Transverse colon (tissue), 4 donors: ENCODE measurements at regions not wholly inside any gene's neighbourhood (a gene's known extent, or its start where the extent isn't known, plus 50 kb on each side); places are given as distances from the start of the nearest gene placed in this dataset.

Experiments
- POLR2A ChIP-seq: fragments of 450-650 bp; IDR thresholded peaks from one replicate; pipeline ENCODE4 v1.6.1; 2016; ENCODE audit warnings: antibody characterized with exemption, mild to moderate bottlenecking, moderate library complexity
- POLR2AphosphoS5 ChIP-seq, 3 donors: sonication (generic); formaldehyde crosslinking; IDR thresholded peaks; one replicate each; pipeline ENCODE4 v1.6.1; 2016; ENCODE audit warnings: antibody characterized with exemption in 3 of 3
- TF ChIP-seq, protein P1 (sequence below), 5 experiments: fragments of 200-600 bp in 3 of 5; fragments of 450-650 bp in 2 of 5; sonication (generic) in 3 of 5; IDR thresholded peaks; 1 replicate in 2 of 5; 2 replicates in 3 of 5; pipeline ENCODE4 v1.5.1; 2016 to 2017; ENCODE audit warnings: antibody characterized with exemption in 5 of 5, inconsistent platforms in 3 of 5, mild to moderate bottlenecking in 2 of 5, moderate library complexity in 1 of 5

DNA sequence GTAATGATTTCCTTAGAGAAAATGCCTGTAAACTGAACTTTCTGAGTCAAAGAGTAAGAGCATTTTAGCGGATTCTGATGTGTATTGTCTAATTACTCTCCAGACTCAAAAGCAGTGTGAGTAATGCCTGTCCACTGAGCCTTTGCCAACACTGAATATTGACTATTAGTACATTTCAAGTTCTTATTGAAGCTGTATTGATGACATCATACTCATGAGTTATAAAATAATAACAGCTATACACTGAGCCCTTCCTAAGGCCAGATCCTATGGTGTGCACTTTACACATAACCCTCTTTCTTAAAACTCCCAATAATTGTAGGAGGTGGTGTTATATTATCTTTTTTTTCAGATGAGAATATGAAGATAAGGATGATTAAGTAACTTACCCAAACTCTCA is 152.8 kb upstream of the TRPC7 start:
- TF ChIP-seq POLR2AphosphoS5 (IDR thresholded peaks at IDR 0.05): no peak
- TF ChIP-seq POLR2A: no peak
- TF ChIP-seq, protein P1, sequence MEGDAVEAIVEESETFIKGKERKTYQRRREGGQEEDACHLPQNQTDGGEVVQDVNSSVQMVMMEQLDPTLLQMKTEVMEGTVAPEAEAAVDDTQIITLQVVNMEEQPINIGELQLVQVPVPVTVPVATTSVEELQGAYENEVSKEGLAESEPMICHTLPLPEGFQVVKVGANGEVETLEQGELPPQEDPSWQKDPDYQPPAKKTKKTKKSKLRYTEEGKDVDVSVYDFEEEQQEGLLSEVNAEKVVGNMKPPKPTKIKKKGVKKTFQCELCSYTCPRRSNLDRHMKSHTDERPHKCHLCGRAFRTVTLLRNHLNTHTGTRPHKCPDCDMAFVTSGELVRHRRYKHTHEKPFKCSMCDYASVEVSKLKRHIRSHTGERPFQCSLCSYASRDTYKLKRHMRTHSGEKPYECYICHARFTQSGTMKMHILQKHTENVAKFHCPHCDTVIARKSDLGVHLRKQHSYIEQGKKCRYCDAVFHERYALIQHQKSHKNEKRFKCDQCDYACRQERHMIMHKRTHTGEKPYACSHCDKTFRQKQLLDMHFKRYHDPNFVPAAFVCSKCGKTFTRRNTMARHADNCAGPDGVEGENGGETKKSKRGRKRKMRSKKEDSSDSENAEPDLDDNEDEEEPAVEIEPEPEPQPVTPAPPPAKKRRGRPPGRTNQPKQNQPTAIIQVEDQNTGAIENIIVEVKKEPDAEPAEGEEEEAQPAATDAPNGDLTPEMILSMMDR (IDR thresholded peaks at IDR 0.05): no peak
